Mucosa of descending colon (tissue), 3 donors: ENCODE measurements at regions not wholly inside any gene's neighbourhood (a gene's known extent, or its start where the extent isn't known, plus 50 kb on each side); places are given as distances from the start of the nearest gene placed in this dataset.

Experiments used
- ATAC-seq: fragments of 200-7000 bp; cut with Tn5 transposase; one replicate; pipeline ENCODE4 v1.9.1; 2020; ENCODE audit warnings: mild to moderate bottlenecking, moderate library complexity
- DNase-seq, 3 donors: peaks; one replicate each; pipeline ENCODE4 v3.0.0-alpha.2; 2020
- H3K36me3 ChIP-seq: fragments of 200-600 bp; one replicate; pipeline ENCODE4 v1.8.0; 2021; ENCODE audit warnings: low read depth, mild to moderate bottlenecking
- H3K4me1 ChIP-seq: fragments of 200-600 bp; one replicate; pipeline ENCODE4 v1.8.0; 2021; ENCODE audit warnings: low read depth, mild to moderate bottlenecking
- H3K4me3 ChIP-seq: fragments of 200-600 bp; one replicate; pipeline ENCODE4 v1.8.0; 2021; ENCODE audit warnings: mild to moderate bottlenecking
- H3K9me3 ChIP-seq: fragments of 200-600 bp; one replicate; pipeline ENCODE4 v1.8.0; 2021; ENCODE audit warnings: mild to moderate bottlenecking
- intact Hi-C, 2 donors: fragments of 100-400 bp; cut with DNase I in 1 of 2; cut with micrococcal nuclease in 1 of 2; formaldehyde crosslinking; loops; one replicate each; pipeline versions ENCODE4 v1.11.0 to v1.11.1; 2022; cut with DNase I, micrococcal nuclease
- TF ChIP-seq, protein P1 (sequence below): fragments of 200-600 bp; IDR thresholded peaks from one replicate; pipeline ENCODE4 v1.8.0; 2022; ENCODE audit warnings: antibody characterized with exemption, mild to moderate bottlenecking
- donor health status: DM: no; HTN: no; CAD: no; lungs with moderate emphysema.
- donor health status: DM: no; HTN: no; CAD: no.
- donor health status: DM: no; HTN: yes; CAD: no.

- no peaks in the 10 kb centered on the region for H3K4me1 ChIP-seq
- intact Hi-C loops = no loop called here
- H3K9me3 ChIP-seq = no peaks in the 10 kb centered on the region
- peak in 1 of 3 donors; percentile 8 for DNase-seq
- no peak for ATAC-seq
- no peaks in the 10 kb centered on the region for H3K36me3 ChIP-seq
- TF ChIP-seq, protein P1, sequence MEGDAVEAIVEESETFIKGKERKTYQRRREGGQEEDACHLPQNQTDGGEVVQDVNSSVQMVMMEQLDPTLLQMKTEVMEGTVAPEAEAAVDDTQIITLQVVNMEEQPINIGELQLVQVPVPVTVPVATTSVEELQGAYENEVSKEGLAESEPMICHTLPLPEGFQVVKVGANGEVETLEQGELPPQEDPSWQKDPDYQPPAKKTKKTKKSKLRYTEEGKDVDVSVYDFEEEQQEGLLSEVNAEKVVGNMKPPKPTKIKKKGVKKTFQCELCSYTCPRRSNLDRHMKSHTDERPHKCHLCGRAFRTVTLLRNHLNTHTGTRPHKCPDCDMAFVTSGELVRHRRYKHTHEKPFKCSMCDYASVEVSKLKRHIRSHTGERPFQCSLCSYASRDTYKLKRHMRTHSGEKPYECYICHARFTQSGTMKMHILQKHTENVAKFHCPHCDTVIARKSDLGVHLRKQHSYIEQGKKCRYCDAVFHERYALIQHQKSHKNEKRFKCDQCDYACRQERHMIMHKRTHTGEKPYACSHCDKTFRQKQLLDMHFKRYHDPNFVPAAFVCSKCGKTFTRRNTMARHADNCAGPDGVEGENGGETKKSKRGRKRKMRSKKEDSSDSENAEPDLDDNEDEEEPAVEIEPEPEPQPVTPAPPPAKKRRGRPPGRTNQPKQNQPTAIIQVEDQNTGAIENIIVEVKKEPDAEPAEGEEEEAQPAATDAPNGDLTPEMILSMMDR = no peak
- no peak overlapping the region for H3K4me3 ChIP-seq
Observed at GRCh38 chr16:64459821-64460220, 662.0 kb downstream of the CDH11 start.

GRCh38 chr16:64459402-64459801, 662.5 kb downstream of the CDH11 start:
- TF ChIP-seq, protein P1 = no peak

DNA sequence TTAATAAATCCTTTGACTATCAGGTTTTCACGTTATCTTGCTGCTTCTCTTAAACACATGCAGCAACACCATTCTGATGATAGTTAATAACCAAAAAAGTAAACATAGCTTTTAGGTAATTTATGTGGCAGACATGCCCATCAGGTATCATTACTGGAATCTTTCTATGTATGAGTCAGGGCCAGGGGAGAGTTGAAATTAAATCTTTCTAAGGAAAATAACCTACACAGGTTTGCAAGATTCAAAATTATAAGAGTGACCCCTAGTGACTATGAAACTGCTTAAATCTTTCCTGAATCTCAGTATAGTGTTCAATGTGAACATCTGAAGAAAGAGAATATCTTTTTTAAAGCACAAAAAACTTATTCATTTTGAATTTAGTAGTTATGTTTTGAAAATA, 666.6 kb downstream of the CDH11 start:
- H3K4me3 ChIP-seq = no peak overlapping the region
- TF ChIP-seq, protein P1 = no peak
- H3K4me1 ChIP-seq = no peaks in the 10 kb centered on the region
- intact Hi-C loops = no loop called here
- DNase-seq = no peak
- H3K9me3 ChIP-seq = no peaks in the 10 kb centered on the region
- no peaks in the 10 kb centered on the region for H3K36me3 ChIP-seq
- no peak for ATAC-seq

More at GRCh38 chr16:64459402-64459801, 662.5 kb downstream of the CDH11 start:
- no peaks in the 10 kb centered on the region for H3K4me1 ChIP-seq
- DNase-seq (no peak), ATAC-seq (no peak)
- intact Hi-C loops = no loop called here
- no peaks in the 10 kb centered on the region for H3K36me3 ChIP-seq
- H3K4me3 ChIP-seq = no peak overlapping the region
- H3K9me3 ChIP-seq = no peaks in the 10 kb centered on the region

GRCh38 chr16:64453646-64454045, 668.2 kb downstream of the CDH11 start:
- intact Hi-C loops = no loop called here
- no peak for DNase-seq

GRCh38 chr16:64452446-64452845, 669.4 kb downstream of the CDH11 start:
- TF ChIP-seq, protein P1 = no peak
- Histone ChIP-seq H3K4me3 (no peak overlapping the region), H3K9me3 (no peaks in the 10 kb centered on the region), H3K4me1 (no peaks in the 10 kb centered on the region), H3K36me3 (no peaks in the 10 kb centered on the region)
- intact Hi-C loops = no loop called here
- ATAC-seq (no peak), DNase-seq (no peak)

More at GRCh38 chr16:64453646-64454045, 668.2 kb downstream of the CDH11 start:
- no peak for ATAC-seq
- TF ChIP-seq, protein P1 = no peak
- no peaks in the 10 kb centered on the region for H3K9me3 ChIP-seq
- H3K36me3 ChIP-seq = no peaks in the 10 kb centered on the region
- no peaks in the 10 kb centered on the region for H3K4me1 ChIP-seq
- H3K4me3 ChIP-seq = no peak overlapping the region

DNA sequence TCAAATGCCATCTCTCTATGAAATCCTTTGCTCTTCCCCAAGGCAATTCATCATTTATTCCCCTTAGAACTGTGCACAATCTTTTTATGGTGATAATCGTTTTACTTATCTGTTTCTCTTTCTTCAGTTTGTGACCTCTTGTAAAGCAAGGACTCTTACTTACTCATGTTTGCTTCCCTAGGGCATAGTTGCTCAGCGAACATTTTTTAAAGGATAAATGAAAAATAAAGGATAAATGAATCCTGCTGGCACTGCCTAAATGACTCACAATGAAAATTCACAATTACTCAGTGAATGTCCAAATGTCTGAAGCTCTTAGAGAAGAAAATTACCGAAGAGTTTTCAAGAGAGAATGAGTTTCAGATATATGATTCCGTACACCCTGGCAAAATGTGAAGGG, 671.7 kb downstream of the CDH11 start:
- Histone ChIP-seq H3K9me3 (no peaks in the 10 kb centered on the region), H3K4me3 (no peak overlapping the region), H3K36me3 (no peaks in the 10 kb centered on the region), H3K4me1 (no peaks in the 10 kb centered on the region)
- ATAC-seq (no peak), DNase-seq (no peak)
- TF ChIP-seq, protein P1 = no peak
- intact Hi-C loops = no loop called here
